GM21825 (cell line): ENCODE measurements at regions not wholly inside any gene's neighbourhood (a gene's known extent, or its start where the extent isn't known, plus 50 kb on each side); places are given as distances from the start of the nearest gene placed in this dataset.
"Not testable (repeated sequence)": the region's sequence is repeated elsewhere in the genome, so short reads cannot be mapped to it uniquely, and the experiment has no call there.

ENCODE experiments used
- ATAC-seq: cut with Tn5 transposase; IDR thresholded peaks from one replicate; pipeline ENCODE4 v1.9.1; 2021; ENCODE audit warnings: mild to moderate bottlenecking, moderate library complexity; ENCODE audit not compliant: unreplicated experiment

- ATAC-seq, result no peak
Observed at GRCh38 chr13:76829572-76830327, 56.5 kb downstream of the KCTD12 start.

GRCh38 chr13:76828316-76828741 is 57.9 kb downstream of the KCTD12 start:
- no peak for ATAC-seq

GRCh38 chr13:76826527-76826926 is 59.7 kb downstream of the KCTD12 start:
- no peak for ATAC-seq

GRCh38 chr13:76825430-76825829 is 60.8 kb downstream of the KCTD12 start:
- ATAC-seq, result no peak

- no peak for ATAC-seq
Observed at GRCh38 chr13:76823969-76824368, 62.2 kb downstream of the KCTD12 start.

GRCh38 chr13:76822698-76823267 is 63.4 kb downstream of the KCTD12 start:
- peak; percentile 71 for ATAC-seq

GRCh38 chr13:76821222-76821621 is 65.0 kb downstream of the KCTD12 start:
- ATAC-seq, result not testable (repeated sequence)

- ATAC-seq, result no peak
Observed at GRCh38 chr13:76820759-76821158, 65.4 kb downstream of the KCTD12 start.

GRCh38 chr13:76816394-76816793 is 69.8 kb downstream of the KCTD12 start:
- ATAC-seq, result no peak

- no peak for ATAC-seq
Observed at GRCh38 chr13:76815344-76815743, 70.9 kb downstream of the KCTD12 start.

- no peak for ATAC-seq
Observed at GRCh38 chr13:76813891-76814290, 72.3 kb downstream of the KCTD12 start.

GRCh38 chr13:76813000-76813691 is 73.1 kb downstream of the KCTD12 start:
- no peak for ATAC-seq

GRCh38 chr13:76812206-76812897 is 73.9 kb downstream of the KCTD12 start:
- no peak for ATAC-seq

- no peak for ATAC-seq
Observed at GRCh38 chr13:76809389-76809788, 76.8 kb downstream of the KCTD12 start.

- ATAC-seq, result no peak
Observed at GRCh38 chr13:76808927-76809326, 77.3 kb downstream of the KCTD12 start.

GRCh38 chr13:76804801-76805200 is 81.4 kb downstream of the KCTD12 start:
- ATAC-seq, result no peak

- no peak for ATAC-seq
Observed at GRCh38 chr13:76803831-76804230, 82.4 kb downstream of the KCTD12 start.

GRCh38 chr13:76800943-76801342 is 85.3 kb downstream of the KCTD12 start:
- no peak for ATAC-seq

- no peak for ATAC-seq
Observed at GRCh38 chr13:76799696-76800095, 86.5 kb downstream of the KCTD12 start.

GRCh38 chr13:76798037-76798436 is 88.2 kb downstream of the KCTD12 start:
- ATAC-seq, result no peak

GRCh38 chr13:76797361-76797760 is 88.8 kb downstream of the KCTD12 start:
- ATAC-seq, result no peak
